GM23338 (cell line): ENCODE measurements at regions not wholly inside any gene's neighbourhood (a gene's known extent, or its start where the extent isn't known, plus 50 kb on each side); places are given as distances from the start of the nearest gene placed in this dataset.

Experiments
- ATAC-seq: fragments of 200-7000 bp; cut with Tn5 transposase; 3 replicates; pipeline ENCODE4 v1.9.1; 2020
- DNase-seq: peaks from one replicate; pipeline ENCODE4 v3.0.0-alpha.2; 2015; ENCODE audit warnings: low spot score
- H2AFZ ChIP-seq: fragments of 200-600 bp; sonication (generic); 2 replicates; pipeline ENCODE4 v1.8.0; 2016; ENCODE audit warnings: antibody characterized with exemption, mild to moderate bottlenecking, moderate library complexity
- H3F3A ChIP-seq: fragments of 200-600 bp; sonication (generic); replicated peaks from 2 replicates; pipeline ENCODE4 v1.8.0; 2017; ENCODE audit warnings: antibody characterized with exemption, mixed run types, low read depth
- H3K27ac ChIP-seq: fragments of 200-600 bp; sonication (generic); 2 replicates; pipeline ENCODE4 v1.6.1; 2016; ENCODE audit warnings: low read depth
- H3K27me3 ChIP-seq: fragments of 200-600 bp; sonication (generic); 2 replicates; pipeline ENCODE4 v1.8.0; 2016; ENCODE audit warnings: mild to moderate bottlenecking, mixed run types, moderate library complexity; ENCODE audit not compliant: insufficient read depth
- H3K36me3 ChIP-seq: fragments of 200-600 bp; sonication (generic); 2 replicates; pipeline ENCODE4 v1.8.0; 2016; ENCODE audit warnings: mild to moderate bottlenecking; ENCODE audit not compliant: insufficient read depth
- H3K4me1 ChIP-seq: fragments of 200-600 bp; sonication (generic); 2 replicates; pipeline ENCODE4 v1.8.0; 2016; ENCODE audit warnings: mild to moderate bottlenecking, moderate library complexity; ENCODE audit not compliant: insufficient read depth
- H3K4me2 ChIP-seq: fragments of 200-600 bp; sonication (generic); 2 replicates; pipeline ENCODE4 v1.7.1; 2017; ENCODE audit warnings: mixed run types
- H3K4me3 ChIP-seq: fragments of 200-600 bp; sonication (generic); 2 replicates; pipeline ENCODE4 v1.6.1; 2016; ENCODE audit warnings: mixed run types
- H3K79me2 ChIP-seq: fragments of 200-600 bp; sonication (generic); replicated peaks from 2 replicates; pipeline ENCODE4 v1.8.0; 2017; ENCODE audit warnings: mild to moderate bottlenecking; ENCODE audit not compliant: insufficient read depth
- H3K9me2 ChIP-seq: fragments of 200-600 bp; sonication (generic); 2 replicates; pipeline ENCODE4 v1.8.0; 2017; ENCODE audit not compliant: insufficient read depth
- H4K20me1 ChIP-seq: fragments of 200-600 bp; sonication (generic); replicated peaks from 2 replicates; pipeline ENCODE4 v1.8.0; 2017; ENCODE audit warnings: mild to moderate bottlenecking; ENCODE audit not compliant: insufficient read depth
- H3K27ac Mint-ChIP-seq: 2 replicates; pipeline ENCODE4 v1.8.0; 2020; ENCODE audit warnings: inconsistent platforms, mild to moderate bottlenecking, moderate library complexity, mixed read lengths
- H3K27me3 Mint-ChIP-seq: 3 replicates; pipeline ENCODE4 v1.8.0; 2022; ENCODE audit warnings: low read depth, mild to moderate bottlenecking, moderate library complexity, mixed read lengths, inconsistent platforms; ENCODE audit not compliant: insufficient read depth, poor library complexity
- H3K36me3 Mint-ChIP-seq: 3 replicates; pipeline ENCODE4 v1.8.0; 2021; ENCODE audit warnings: low read depth, mild to moderate bottlenecking, inconsistent platforms, moderate library complexity, mixed read lengths
- H3K4me1 Mint-ChIP-seq: 3 replicates; pipeline ENCODE4 v1.8.0; 2020; ENCODE audit warnings: mild to moderate bottlenecking, inconsistent platforms, mixed read lengths
- H3K4me3 Mint-ChIP-seq: 3 replicates; pipeline ENCODE4 v1.8.0; 2021; ENCODE audit warnings: moderate library complexity, mild to moderate bottlenecking, inconsistent platforms, mixed read lengths
- H3K9me3 Mint-ChIP-seq: 3 replicates; pipeline ENCODE4 v1.8.0; 2020; ENCODE audit warnings: moderate library complexity, mild to moderate bottlenecking, inconsistent platforms, mixed read lengths
- CREB1 ChIP-seq: fragments of 250-450 bp; sonication (Bioruptor Pico); IDR thresholded peaks from 2 replicates; pipeline ENCODE4 v1.5.0; 2020; ENCODE audit warnings: low read depth, mild to moderate bottlenecking, moderate library complexity
- CTCF ChIP-seq, 2 experiments: fragments of 200-600 bp in 1 of 2; sonication (generic) in 1 of 2; conservative IDR thresholded peaks; 2 replicates each; pipeline versions ENCODE4 v1.5.1 to v1.6.1; 2016 to 2017; ENCODE audit warnings: antibody characterized with exemption in 2 of 2, low read depth in 2 of 2, mild to moderate bottlenecking in 2 of 2, moderate library complexity in 1 of 2
- ETS1 ChIP-seq: IDR thresholded peaks from 2 replicates; pipeline ENCODE4 v1.6.1; 2016; ENCODE audit warnings: antibody characterized with exemption
- EZH2 ChIP-seq: fragments of 200-600 bp; sonication (generic); IDR thresholded peaks from one replicate; pipeline ENCODE4 v1.8.0; 2017; ENCODE audit warnings: antibody characterized with exemption, mild to moderate bottlenecking, low read depth; ENCODE audit not compliant: unreplicated experiment
- EZH2phosphoT487 ChIP-seq: fragments of 200-600 bp; sonication (generic); IDR thresholded peaks from one replicate; pipeline ENCODE4 v1.8.1; 2018; ENCODE audit warnings: antibody characterized with exemption; ENCODE audit not compliant: unreplicated experiment
- JUNB ChIP-seq: IDR thresholded peaks from one replicate; pipeline ENCODE4 v1.6.1; 2016; ENCODE audit warnings: antibody characterized with exemption; ENCODE audit not compliant: unreplicated experiment
- NANOG ChIP-seq: IDR thresholded peaks from 2 replicates; pipeline ENCODE4 v1.6.1; 2016; ENCODE audit warnings: antibody characterized with exemption, borderline replicate concordance
- POLR2AphosphoS5 ChIP-seq: IDR thresholded peaks from 2 replicates; pipeline ENCODE4 v1.6.1; 2016; ENCODE audit warnings: antibody characterized with exemption, low read depth
- REST ChIP-seq: IDR thresholded peaks from one replicate; pipeline ENCODE4 v1.6.1; 2018; ENCODE audit warnings: antibody characterized with exemption; ENCODE audit not compliant: unreplicated experiment
- STAT1 ChIP-seq: IDR thresholded peaks from one replicate; pipeline ENCODE4 v1.6.1; 2016; ENCODE audit warnings: antibody characterized with exemption; ENCODE audit not compliant: unreplicated experiment
- ZNF114 ChIP-seq: fragments of 250-450 bp; sonication (Bioruptor Pico); IDR thresholded peaks from 2 replicates; pipeline ENCODE4 v1.5.0; 2020; ENCODE audit warnings: mild to moderate bottlenecking, moderate library complexity
- ZNF331 ChIP-seq: fragments of 250-450 bp; sonication (Bioruptor Pico); IDR thresholded peaks from 2 replicates; pipeline ENCODE4 v1.5.0; 2020; ENCODE audit warnings: low read depth, mild to moderate bottlenecking, moderate library complexity
- ZNF462 ChIP-seq: fragments of 250-450 bp; sonication (Bioruptor Pico); IDR thresholded peaks from 2 replicates; pipeline ENCODE4 v1.5.0; 2020; ENCODE audit warnings: mild to moderate bottlenecking, moderate library complexity

- Histone ChIP-seq H3K79me2 (no peaks in the 10 kb centered on the region), H3K27ac (no peak overlapping the region), H4K20me1 (no peaks in the 10 kb centered on the region), H2AFZ (no peak overlapping the region), H3K36me3 (peaks cover 8% of the 10 kb centered on the region; the same call in 1 of the 2 replicates), H3F3A (no peaks in the 10 kb centered on the region), H3K4me3 (no peak overlapping the region), H3K9me2 (no peaks in the 10 kb centered on the region), H3K4me1 (peaks cover 3% of the 10 kb centered on the region; the same call in 1 of the 2 replicates), H3K27me3 (no peaks in the 10 kb centered on the region), H3K4me2 (no peak overlapping the region)
- Mint-ChIP-seq H3K36me3 (peaks cover 10% of the 10 kb centered on the region), H3K9me3 (peaks cover 20% of the 10 kb centered on the region), H3K4me1 (peaks cover 5% of the 10 kb centered on the region; the same call in 2 of the 3 replicates), H3K27me3 (peaks cover 2% of the 10 kb centered on the region), H3K4me3 (no peak overlapping the region), H3K27ac (no peak overlapping the region)
- ATAC-seq (no peak), DNase-seq (no peak)
- no peak for TF ChIP-seq JUNB
- no peak for TF ChIP-seq EZH2
- TF ChIP-seq ETS1: no peak
- no peak for TF ChIP-seq ZNF114 (CRISPR knock-in tag)
- TF ChIP-seq STAT1: no peak
- TF ChIP-seq POLR2AphosphoS5: no peak
- TF ChIP-seq REST: no peak
- TF ChIP-seq ZNF462 (CRISPR knock-in tag): no peak
- TF ChIP-seq CREB1 (CRISPR knock-in tag): no peak
- TF ChIP-seq EZH2phosphoT487: no peak
- TF ChIP-seq NANOG: no peak
- TF ChIP-seq ZNF331 (CRISPR knock-in tag): no peak
- no peak for TF ChIP-seq CTCF (conservative IDR thresholded peaks at IDR 0.05; ENCODE audit: low read depth in 2 of 2)
Observed at GRCh38 chr6:79373880-79374279, 139.4 kb upstream of the HMGN3 start.
